ENCODE measurements at regions not wholly inside any gene's neighbourhood (a gene's known extent, or its start where the extent isn't known, plus 50 kb on each side); places are given as distances from the start of the nearest gene placed in this dataset.
A peak's percentile ranks its signal among the peaks of the same experiment; 100 is the strongest.

- peaks cover 17% of the 10 kb centered on the region for H3K4me1 Mint-ChIP-seq (ENCODE audit: low read depth, unreplicated experiment)
- H3K27me3 Mint-ChIP-seq (ENCODE audit: unreplicated experiment) = peaks cover 2% of the 10 kb centered on the region
- no peak for TF ChIP-seq CTCF (IDR thresholded peaks at IDR 0.05; ENCODE audit: partially characterized antibody, unreplicated experiment)
- no peak for DNase-seq
- peak overlapping the region; percentile 75 for H3K27ac Mint-ChIP-seq (ENCODE audit: unreplicated experiment)
- peaks cover under 1% of the 10 kb centered on the region for H3K36me3 Mint-ChIP-seq (ENCODE audit: unreplicated experiment)
- H3K9me3 Mint-ChIP-seq (ENCODE audit: unreplicated experiment) = peaks cover 2% of the 10 kb centered on the region
- H3K4me3 Mint-ChIP-seq (ENCODE audit: unreplicated experiment) = no peak overlapping the region
Measured at GRCh38 chr3:30141927-30142326, 464.5 kb upstream of the TGFBR2 start.

- H3K4me1 Mint-ChIP-seq (ENCODE audit: low read depth, unreplicated experiment) = peaks cover 17% of the 10 kb centered on the region
- peaks cover 2% of the 10 kb centered on the region for H3K27me3 Mint-ChIP-seq (ENCODE audit: unreplicated experiment)
- peaks cover 2% of the 10 kb centered on the region for H3K9me3 Mint-ChIP-seq (ENCODE audit: unreplicated experiment)
- H3K27ac Mint-ChIP-seq (ENCODE audit: unreplicated experiment) = no peak overlapping the region
- H3K36me3 Mint-ChIP-seq (ENCODE audit: unreplicated experiment) = no peaks in the 10 kb centered on the region
- H3K4me3 Mint-ChIP-seq (ENCODE audit: unreplicated experiment) = no peak overlapping the region
- no peak for TF ChIP-seq CTCF (IDR thresholded peaks at IDR 0.05; ENCODE audit: partially characterized antibody, unreplicated experiment)
- no peak for DNase-seq
Measured at GRCh38 chr3:30142946-30143345, 463.5 kb upstream of the TGFBR2 start.

DNA sequence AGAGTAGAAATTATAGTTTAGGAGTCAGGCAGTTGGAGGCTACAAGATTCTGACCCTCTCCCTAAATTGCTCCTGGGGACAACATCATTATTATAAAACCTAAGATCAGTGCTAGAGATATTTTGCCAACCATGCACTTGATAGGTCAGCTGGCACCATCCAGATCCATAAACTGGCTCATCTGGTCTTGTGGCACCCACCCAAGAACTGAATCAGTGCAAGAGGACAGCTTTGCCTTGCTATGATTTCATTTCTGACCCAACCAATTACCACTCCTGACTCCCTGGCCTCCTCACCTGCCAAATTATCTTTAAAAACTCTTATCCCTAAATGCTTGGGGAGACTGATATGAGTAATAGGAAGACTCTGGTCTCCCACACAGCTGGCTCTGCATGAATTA is 461.1 kb upstream of the TGFBR2 start:
- H3K27ac Mint-ChIP-seq (ENCODE audit: unreplicated experiment) = no peak overlapping the region
- H3K36me3 Mint-ChIP-seq (ENCODE audit: unreplicated experiment) = no peaks in the 10 kb centered on the region
- H3K4me3 Mint-ChIP-seq (ENCODE audit: unreplicated experiment) = no peak overlapping the region
- peaks cover 2% of the 10 kb centered on the region for H3K9me3 Mint-ChIP-seq (ENCODE audit: unreplicated experiment)
- peaks cover 2% of the 10 kb centered on the region for H3K27me3 Mint-ChIP-seq (ENCODE audit: unreplicated experiment)
- H3K4me1 Mint-ChIP-seq (ENCODE audit: low read depth, unreplicated experiment) = peaks cover 17% of the 10 kb centered on the region
- DNase-seq = no peak
- no peak for TF ChIP-seq CTCF (IDR thresholded peaks at IDR 0.05; ENCODE audit: partially characterized antibody, unreplicated experiment)

DNA sequence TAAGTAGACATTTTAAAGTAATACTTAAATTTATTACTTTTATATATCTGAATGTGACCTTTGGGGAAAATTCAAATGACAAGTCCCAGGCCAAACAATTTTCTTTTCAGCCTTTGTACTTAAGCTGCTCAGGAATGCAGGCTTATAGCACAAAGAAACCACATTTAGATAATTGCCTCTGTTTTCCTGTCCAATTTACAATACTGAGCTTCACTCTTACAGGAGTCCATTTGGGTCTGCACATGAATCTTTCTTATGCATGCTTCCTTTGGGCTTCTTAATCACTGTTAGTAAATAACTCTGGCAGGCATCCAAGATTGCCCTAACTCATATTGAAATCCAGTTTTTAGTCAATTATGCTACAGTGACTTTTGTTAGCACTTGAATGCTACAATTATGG is 459.4 kb upstream of the TGFBR2 start:
- H3K36me3 Mint-ChIP-seq (ENCODE audit: unreplicated experiment) = no peaks in the 10 kb centered on the region
- H3K27me3 Mint-ChIP-seq (ENCODE audit: unreplicated experiment) = peaks cover 1% of the 10 kb centered on the region
- H3K27ac Mint-ChIP-seq (ENCODE audit: unreplicated experiment) = no peak overlapping the region
- TF ChIP-seq CTCF (IDR thresholded peaks at IDR 0.05; ENCODE audit: partially characterized antibody, unreplicated experiment) = no peak
- DNase-seq = no peak
- no peak overlapping the region for H3K4me3 Mint-ChIP-seq (ENCODE audit: unreplicated experiment)
- H3K9me3 Mint-ChIP-seq (ENCODE audit: unreplicated experiment) = peaks cover 2% of the 10 kb centered on the region
- peaks cover 7% of the 10 kb centered on the region for H3K4me1 Mint-ChIP-seq (ENCODE audit: low read depth, unreplicated experiment)

DNA sequence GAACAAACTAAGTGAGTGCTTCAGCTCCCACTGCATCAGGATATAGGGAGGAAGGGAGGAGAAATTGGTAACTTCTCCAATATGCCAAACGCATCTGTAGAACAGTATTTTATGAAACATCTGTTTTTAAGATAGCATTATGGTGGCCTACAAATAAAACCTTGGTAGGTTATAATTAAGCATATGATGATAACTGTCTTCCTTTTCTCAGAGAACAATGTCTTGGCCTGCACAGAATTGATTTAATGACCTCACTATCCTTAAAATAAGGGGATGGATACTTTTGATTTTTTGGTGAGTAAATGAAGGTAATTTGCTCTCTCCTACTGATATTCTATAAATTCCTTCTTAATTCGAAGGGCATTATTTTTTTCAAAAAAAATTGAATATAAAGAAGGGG is 451.5 kb upstream of the TGFBR2 start:
- Mint-ChIP-seq H3K36me3 (ENCODE audit: unreplicated experiment) (no peaks in the 10 kb centered on the region), H3K27me3 (ENCODE audit: unreplicated experiment) (no peaks in the 10 kb centered on the region)

More for the DNA sequence above, 451.5 kb upstream of the TGFBR2 start:
- Mint-ChIP-seq H3K4me1 (ENCODE audit: low read depth, unreplicated experiment) (no peaks in the 10 kb centered on the region), H3K4me3 (ENCODE audit: unreplicated experiment) (no peak overlapping the region), H3K27ac (ENCODE audit: unreplicated experiment) (no peak overlapping the region), H3K9me3 (ENCODE audit: unreplicated experiment) (no peaks in the 10 kb centered on the region)
- DNase-seq = no peak
- TF ChIP-seq CTCF (IDR thresholded peaks at IDR 0.05; ENCODE audit: partially characterized antibody, unreplicated experiment) = no peak
